ENCODE measurements at regions not wholly inside any gene's neighbourhood (a gene's known extent, or its start where the extent isn't known, plus 50 kb on each side); places are given as distances from the start of the nearest gene placed in this dataset.
"Not testable (repeated sequence)": the region's sequence is repeated elsewhere in the genome, so short reads cannot be mapped to it uniquely, and the experiment has no call there.

GRCh38 chr16:17559394-17559793, 88.6 kb upstream of the XYLT1 start:
- no peak overlapping the region for H3K4me3 ChIP-seq (ENCODE audit: low read depth, low read length)
- TF ChIP-seq CTCF (IDR thresholded peaks at IDR 0.05; ENCODE audit: low read depth, low read length) = no peak

- TF ChIP-seq CTCF (IDR thresholded peaks at IDR 0.05; ENCODE audit: low read depth, low read length) = no peak
- no peak overlapping the region for H3K4me3 ChIP-seq (ENCODE audit: low read depth, low read length)
Observed at GRCh38 chr16:17557949-17558348, 87.2 kb upstream of the XYLT1 start.

- H3K4me3 ChIP-seq (ENCODE audit: low read depth, low read length) = no peak overlapping the region
- no peak for TF ChIP-seq CTCF (IDR thresholded peaks at IDR 0.05; ENCODE audit: low read depth, low read length)
Observed at GRCh38 chr16:17557480-17557879, 86.7 kb upstream of the XYLT1 start.

GRCh38 chr16:17556276-17557052, 85.7 kb upstream of the XYLT1 start:
- peak; percentile 71 for TF ChIP-seq CTCF (IDR thresholded peaks at IDR 0.05; ENCODE audit: low read depth, low read length)
- no peak overlapping the region for H3K4me3 ChIP-seq (ENCODE audit: low read depth, low read length)

GRCh38 chr16:17555176-17555575, 84.4 kb upstream of the XYLT1 start:
- TF ChIP-seq CTCF (IDR thresholded peaks at IDR 0.05; ENCODE audit: low read depth, low read length) = no peak
- no peak overlapping the region for H3K4me3 ChIP-seq (ENCODE audit: low read depth, low read length)

- no peak overlapping the region for H3K4me3 ChIP-seq (ENCODE audit: low read depth, low read length)
- TF ChIP-seq CTCF (IDR thresholded peaks at IDR 0.05; ENCODE audit: low read depth, low read length) = no peak
Observed at GRCh38 chr16:17552351-17552750, 81.6 kb upstream of the XYLT1 start.

- not testable (repeated sequence) for H3K4me3 ChIP-seq (ENCODE audit: low read depth, low read length)
Observed at GRCh38 chr16:17551682-17552081, 80.9 kb upstream of the XYLT1 start.

GRCh38 chr16:17548825-17549224, 78.1 kb upstream of the XYLT1 start:
- no peak for TF ChIP-seq CTCF (IDR thresholded peaks at IDR 0.05; ENCODE audit: low read depth, low read length)
- H3K4me3 ChIP-seq (ENCODE audit: low read depth, low read length) = no peak overlapping the region

All from WI38 (cell line).